ENCODE measurements at regions not wholly inside any gene's neighbourhood (a gene's known extent, or its start where the extent isn't known, plus 50 kb on each side); places are given as distances from the start of the nearest gene placed in this dataset.

- Histone ChIP-seq H3K4ac (replicated peaks; ENCODE audit: insufficient read length, low read depth, low read length) (no peak overlapping the region), H3K4me3 (ENCODE audit: extremely low read depth in 1 of 4, insufficient read depth in 2 of 4, low read depth in 3 of 4, low read length in 4 of 4) (no peak overlapping the region), H4K5ac (ENCODE audit: insufficient read length, low read depth, low read length) (no peak overlapping the region), H3K4me1 (replicated peaks in 1 of 4; ENCODE audit: control insufficient read depth in 3 of 4, insufficient read depth in 4 of 4, low read length in 3 of 4) (no peaks in the 10 kb centered on the region), H3K27ac (ENCODE audit: low read depth, low read length) (no peak overlapping the region), H3K4me2 (ENCODE audit: insufficient read depth in 1 of 2, low read depth in 2 of 2, low read length in 2 of 2) (no peak overlapping the region), H2AFZ (ENCODE audit: low read length) (no peak overlapping the region), H3K56ac (replicated peaks; ENCODE audit: insufficient read length, low read depth, low read length) (no peak overlapping the region), H2AK5ac (ENCODE audit: low read depth, low read length) (no peak overlapping the region), H3K9ac (replicated peaks in 1 of 4; ENCODE audit: extremely low read depth in 1 of 4, low read depth in 3 of 4, low read length in 3 of 4) (no peak overlapping the region), H2BK12ac (ENCODE audit: low read depth, low read length) (no peak overlapping the region), H2BK120ac (replicated peaks; ENCODE audit: low read depth, low read length) (no peak overlapping the region), H3K79me2 (ENCODE audit: control insufficient read depth in 1 of 2, insufficient read depth in 2 of 2, low read length in 2 of 2) (no peaks in the 10 kb centered on the region), H4K8ac (ENCODE audit: extremely low read depth, insufficient read depth, low read length) (no peak overlapping the region), H3K14ac (ENCODE audit: insufficient read length) (no peak overlapping the region), H3K36me3 (ENCODE audit: control insufficient read depth in 2 of 4, insufficient read depth in 4 of 4, low read length in 3 of 4) (no peaks in the 10 kb centered on the region), H3K23ac (ENCODE audit: insufficient read length) (no peak overlapping the region), H3K18ac (ENCODE audit: extremely low read depth, low read length) (no peak overlapping the region), H4K20me1 (replicated peaks in 1 of 2; ENCODE audit: control insufficient read depth in 1 of 2, insufficient read depth in 2 of 2, low read length in 2 of 2) (no peaks in the 10 kb centered on the region), H3K79me1 (ENCODE audit: low read depth, low read length) (no peaks in the 10 kb centered on the region), H2BK20ac (ENCODE audit: low read length) (no peak overlapping the region), H3K27me3 (replicated peaks in 1 of 4; ENCODE audit: control insufficient read depth in 3 of 4, extremely low read depth in 1 of 4, insufficient read depth in 3 of 4, low read length in 3 of 4) (no peaks in the 10 kb centered on the region), H3K23me2 (ENCODE audit: low read depth, low read length) (no peaks in the 10 kb centered on the region), H3K9me3 (ENCODE audit: insufficient read depth in 2 of 2, low read depth in 1 of 2, low read length in 1 of 2) (no peaks in the 10 kb centered on the region), H4K91ac (replicated peaks; ENCODE audit: insufficient read length, low read length) (no peak overlapping the region), H2BK15ac (ENCODE audit: low read length) (no peak overlapping the region), H2BK5ac (ENCODE audit: low read depth, low read length) (no peak overlapping the region)
- FAIRE-seq: no peak
- ChIA-PET POLR2A (ENCODE audit: partially characterized antibody) (no interaction called here), CTCF (ENCODE audit: partially characterized antibody) (interaction anchor here (1.0 kb wide), 1 partner anchor 9 kb away, joined by 3 read pairs; no protein-coding TSS in a partner anchor)
- DNase-seq (ENCODE audit: low read depth in 1 of 2, low spot score in 2 of 2): no peak
- TF ChIP-seq, protein P1, sequence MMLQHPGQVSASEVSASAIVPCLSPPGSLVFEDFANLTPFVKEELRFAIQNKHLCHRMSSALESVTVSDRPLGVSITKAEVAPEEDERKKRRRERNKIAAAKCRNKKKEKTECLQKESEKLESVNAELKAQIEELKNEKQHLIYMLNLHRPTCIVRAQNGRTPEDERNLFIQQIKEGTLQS (IDR thresholded peaks at IDR 0.05; ENCODE audit: insufficient read depth, low read depth, low read length): no peak
- TF ChIP-seq TAF7 (optimal IDR thresholded peaks at IDR 0.05; ENCODE audit: borderline replicate concordance, low read depth, low read length): no peak
- TF ChIP-seq CBX8 (IDR thresholded peaks at IDR 0.05; ENCODE audit: borderline replicate concordance, low read depth, low read length): no peak
- TF ChIP-seq BACH1 (IDR thresholded peaks at IDR 0.05; ENCODE audit: low read length): no peak
- no peak for TF ChIP-seq SP4 (IDR thresholded peaks at IDR 0.05; ENCODE audit: low read length)
- TF ChIP-seq RXRA (IDR thresholded peaks at IDR 0.05; ENCODE audit: insufficient read depth, low read depth, low read length): no peak
- no peak for TF ChIP-seq EP300 (IDR thresholded peaks at IDR 0.05; ENCODE audit: borderline replicate concordance in 1 of 2, low read depth in 2 of 2, low read length in 2 of 2)
- no peak for TF ChIP-seq SRF (IDR thresholded peaks at IDR 0.05; ENCODE audit: low read depth, low read length)
- TF ChIP-seq SIX5 (IDR thresholded peaks at IDR 0.05; ENCODE audit: low read depth, low read length): no peak
- WGBS, 2 experiments (ENCODE audit: extremely low coverage in 1 of 2, insufficient coverage in 1 of 2, insufficient read length in 1 of 2, insufficient replicate concordance in 2 of 2, low coverage in 1 of 2, low lambda C conversion rate in 2 of 2, missing lambda C conversion rate in 1 of 2): 90% methylated on average over 5 of the region's 5 CpGs; no CpG with 5 or more reads in 1 of the 2 experiments
Measured at GRCh38 chr7:46486256-46487206, 565.5 kb upstream of the IGFBP3 start.

All from H1 (cell line).